Adrenal gland (tissue), 5 donors: ENCODE measurements at regions not wholly inside any gene's neighbourhood (a gene's known extent, or its start where the extent isn't known, plus 50 kb on each side); places are given as distances from the start of the nearest gene placed in this dataset.

Source experiments
- CTCF ChIP-seq, 6 experiments: fragments of 450-650 bp in 4 of 6; fragments of 200-600 bp in 2 of 6; sonication (generic) in 1 of 6; IDR thresholded peaks; 1 replicate in 5 of 6; 2 replicates in 1 of 6; pipeline versions ENCODE4 v1.5.1 to v1.8.0; 2016 to 2021; ENCODE audit warnings: antibody characterized with exemption in 6 of 6, mild to moderate bottlenecking in 2 of 6, moderate library complexity in 1 of 6
- POLR2A ChIP-seq, 2 donors: fragments of 450-650 bp; IDR thresholded peaks; one replicate each; pipeline ENCODE4 v1.6.1; 2017; ENCODE audit warnings: antibody characterized with exemption in 2 of 2, mild to moderate bottlenecking in 2 of 2, moderate library complexity in 1 of 2
- donor health status: DM: no; HTN: no; CAD: no.

- TF ChIP-seq POLR2A (IDR thresholded peaks at IDR 0.05), result no peak
- no peak for TF ChIP-seq CTCF (IDR thresholded peaks at IDR 0.05)
Observed at GRCh38 chrX:16518131-16518530, 131.8 kb upstream of the S100G start.
